ENCODE measurements at regions not wholly inside any gene's neighbourhood (a gene's known extent, or its start where the extent isn't known, plus 50 kb on each side); places are given as distances from the start of the nearest gene placed in this dataset.

- Histone ChIP-seq H3K9me3 (ENCODE audit: low read length) (no peaks in the 10 kb centered on the region), H3K4me3 (ENCODE audit: low read length) (no peak overlapping the region), H3K27me3 (ENCODE audit: insufficient read depth, low read depth, low read length) (no peaks in the 10 kb centered on the region), H3K9me2 (ENCODE audit: insufficient read depth, low read length) (no peaks in the 10 kb centered on the region), H4K20me1 (ENCODE audit: insufficient read depth) (no peaks in the 10 kb centered on the region), H3K79me2 (replicated peaks; ENCODE audit: insufficient read depth, low read length) (no peaks in the 10 kb centered on the region), H2AFZ (ENCODE audit: low read depth, low read length) (no peak overlapping the region), H3K9ac (ENCODE audit: low read length) (no peak overlapping the region), H3K27ac (ENCODE audit: low read length) (no peak overlapping the region), H3K4me2 (ENCODE audit: low read length) (no peak overlapping the region), H3K36me3 (ENCODE audit: insufficient read depth, low read length) (no peaks in the 10 kb centered on the region), H3F3A (ENCODE audit: insufficient read depth, low read length, poor library complexity, severe bottlenecking) (no peaks in the 10 kb centered on the region)
- TF ChIP-seq TAF1 (IDR thresholded peaks at IDR 0.05; ENCODE audit: low read depth): no peak
- no peak for TF ChIP-seq EP300 (conservative IDR thresholded peaks at IDR 0.05; ENCODE audit: poor library complexity, severe bottlenecking)
- no peak for TF ChIP-seq SMC3 (conservative IDR thresholded peaks at IDR 0.05; ENCODE audit: poor library complexity)
- TF ChIP-seq MXI1 (conservative IDR thresholded peaks at IDR 0.05; ENCODE audit: poor library complexity, severe bottlenecking): no peak
- no peak for TF ChIP-seq RAD21 (conservative IDR thresholded peaks at IDR 0.05)
- TF ChIP-seq CTCF (IDR thresholded peaks at IDR 0.05; ENCODE audit: poor library complexity, severe bottlenecking): no peak
- TF ChIP-seq REST (IDR thresholded peaks at IDR 0.05; ENCODE audit: borderline replicate concordance): no peak
- no peak for TF ChIP-seq EZH2 (IDR thresholded peaks at IDR 0.05; ENCODE audit: borderline replicate concordance, insufficient read depth, low read length, poor library complexity, severe bottlenecking)
Observed at GRCh38 chr12:87311206-87311605, 718.0 kb downstream of the C12orf50 start.

GRCh38 chr12:87310126-87310525 lies 719.1 kb downstream of the C12orf50 start:
- Histone ChIP-seq H3K9ac (ENCODE audit: low read length) (no peak overlapping the region), H3K27ac (ENCODE audit: low read length) (no peak overlapping the region), H3K79me2 (replicated peaks; ENCODE audit: insufficient read depth, low read length) (no peaks in the 10 kb centered on the region), H4K20me1 (ENCODE audit: insufficient read depth) (no peaks in the 10 kb centered on the region), H3K9me2 (ENCODE audit: insufficient read depth, low read length) (no peaks in the 10 kb centered on the region), H3K4me2 (ENCODE audit: low read length) (no peak overlapping the region), H2AFZ (ENCODE audit: low read depth, low read length) (no peak overlapping the region), H3K9me3 (ENCODE audit: low read length) (no peaks in the 10 kb centered on the region), H3K4me3 (ENCODE audit: low read length) (no peak overlapping the region), H3F3A (ENCODE audit: insufficient read depth, low read length, poor library complexity, severe bottlenecking) (no peaks in the 10 kb centered on the region), H3K27me3 (ENCODE audit: insufficient read depth, low read depth, low read length) (no peaks in the 10 kb centered on the region), H3K36me3 (ENCODE audit: insufficient read depth, low read length) (no peaks in the 10 kb centered on the region)
- no peak for TF ChIP-seq EP300 (conservative IDR thresholded peaks at IDR 0.05; ENCODE audit: poor library complexity, severe bottlenecking)
- no peak for TF ChIP-seq EZH2 (IDR thresholded peaks at IDR 0.05; ENCODE audit: borderline replicate concordance, insufficient read depth, low read length, poor library complexity, severe bottlenecking)
- TF ChIP-seq REST (IDR thresholded peaks at IDR 0.05; ENCODE audit: borderline replicate concordance): no peak
- no peak for TF ChIP-seq RAD21 (conservative IDR thresholded peaks at IDR 0.05)
- no peak for TF ChIP-seq MXI1 (conservative IDR thresholded peaks at IDR 0.05; ENCODE audit: poor library complexity, severe bottlenecking)
- no peak for TF ChIP-seq CTCF (IDR thresholded peaks at IDR 0.05; ENCODE audit: poor library complexity, severe bottlenecking)
- no peak for TF ChIP-seq POLR2AphosphoS5 (IDR thresholded peaks at IDR 0.05)
- no peak for TF ChIP-seq SMC3 (conservative IDR thresholded peaks at IDR 0.05; ENCODE audit: poor library complexity)
- TF ChIP-seq TAF1 (IDR thresholded peaks at IDR 0.05; ENCODE audit: low read depth): no peak

All from neural cell (in vitro differentiated cells).